ENCODE measurements at regions not wholly inside any gene's neighbourhood (a gene's known extent, or its start where the extent isn't known, plus 50 kb on each side); places are given as distances from the start of the nearest gene placed in this dataset.
A peak's percentile ranks its signal among the peaks of the same experiment; 100 is the strongest.

GRCh38 chr20:48170625-48171024 is 385.3 kb upstream of the SULF2 start:
- in situ Hi-C loops (cut with HindIII; ENCODE audit: extremely low pct_ligation_motif_present, low pct_unique_long_range_greater_than_20kb): no loop called here
- Histone ChIP-seq H3K9ac (ENCODE audit: insufficient read depth, low read depth, low read length) (no peak overlapping the region), H3K4me2 (ENCODE audit: low read depth, low read length) (no peak overlapping the region), H3K79me2 (ENCODE audit: insufficient read depth, low read length) (no peaks in the 10 kb centered on the region), H3K9me3 (ENCODE audit: low read length) (no peaks in the 10 kb centered on the region), H3K36me3 (replicated peaks in 1 of 2; ENCODE audit: control insufficient read depth in 1 of 2, insufficient read depth in 2 of 2, low read length in 2 of 2) (no peaks in the 10 kb centered on the region), H2AFZ (ENCODE audit: low read length) (no peak overlapping the region), H3K27me3 (ENCODE audit: control insufficient read depth in 1 of 2, insufficient read depth in 2 of 2, low read length in 2 of 2) (peaks cover 2 to 20% of the 10 kb centered on the region in 2 experiments; a peak in 4 of 5 replicates), H4K20me1 (ENCODE audit: insufficient read depth, low read length) (no peaks in the 10 kb centered on the region), H3K4me1 (ENCODE audit: insufficient read depth, low read length) (peaks cover 11% of the 10 kb centered on the region; the same call in 1 of the 2 replicates), H3K27ac (ENCODE audit: extremely low read length, insufficient read depth, low read length) (no peak overlapping the region), H3K4me3 (replicated peaks in 1 of 3; ENCODE audit: insufficient read depth in 1 of 3, low read depth in 2 of 3, low read length in 3 of 3) (no peak overlapping the region)
- BruUV-seq (replicated peaks): no TSS peak
- no peak for FAIRE-seq
- no peak for DNase-seq (ENCODE audit: low spot score)
- TF ChIP-seq ZNF768 (CRISPR knock-in tag; IDR thresholded peaks at IDR 0.05) (peak; percentile 57; the same call in 1 of the 2 replicates), SALL1 (CRISPR knock-in tag; IDR thresholded peaks at IDR 0.05) (no peak), FOXK2 (IDR thresholded peaks at IDR 0.05) (no peak), MXD3 (CRISPR knock-in tag; IDR thresholded peaks at IDR 0.05) (no peak), SP4 (CRISPR knock-in tag; IDR thresholded peaks at IDR 0.05) (no peak), TOE1 (CRISPR knock-in tag; IDR thresholded peaks at IDR 0.05) (no peak), DPF2 (CRISPR knock-in tag; IDR thresholded peaks at IDR 0.05; ENCODE audit: borderline replicate concordance, low read depth) (no peak)
- TF ChIP-seq, protein P1, sequence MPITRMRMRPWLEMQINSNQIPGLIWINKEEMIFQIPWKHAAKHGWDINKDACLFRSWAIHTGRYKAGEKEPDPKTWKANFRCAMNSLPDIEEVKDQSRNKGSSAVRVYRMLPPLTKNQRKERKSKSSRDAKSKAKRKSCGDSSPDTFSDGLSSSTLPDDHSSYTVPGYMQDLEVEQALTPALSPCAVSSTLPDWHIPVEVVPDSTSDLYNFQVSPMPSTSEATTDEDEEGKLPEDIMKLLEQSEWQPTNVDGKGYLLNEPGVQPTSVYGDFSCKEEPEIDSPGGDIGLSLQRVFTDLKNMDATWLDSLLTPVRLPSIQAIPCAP (CRISPR knock-in tag; IDR thresholded peaks at IDR 0.05; ENCODE audit: low read depth): no peak
- ATAC-seq: no peak
- POLR2A ChIA-PET: no interaction called here
- CTCF ChIA-PET (ENCODE audit: low intra/inter-chr PET ratio, low total read pairs): no interaction called here
- WGBS (ENCODE audit: low lambda C conversion rate): 16% methylated on average over 2 of the region's 2 CpGs
- intact Hi-C loops (cut with micrococcal nuclease; ENCODE audit: unreplicated experiment): no loop called here

GRCh38 chr20:48169650-48170225 is 384.5 kb upstream of the SULF2 start:
- Histone ChIP-seq H3K79me2 (ENCODE audit: insufficient read depth, low read length) (no peaks in the 10 kb centered on the region), H3K9me3 (ENCODE audit: low read length) (no peaks in the 10 kb centered on the region), H4K20me1 (ENCODE audit: insufficient read depth, low read length) (no peaks in the 10 kb centered on the region), H3K4me3 (replicated peaks in 1 of 3; ENCODE audit: insufficient read depth in 1 of 3, low read depth in 2 of 3, low read length in 3 of 3) (no peak overlapping the region), H3K9ac (ENCODE audit: insufficient read depth, low read depth, low read length) (no peak overlapping the region), H3K27me3 (ENCODE audit: control insufficient read depth in 1 of 2, insufficient read depth in 2 of 2, low read length in 2 of 2) (peaks cover 2 to 11% of the 10 kb centered on the region in 2 experiments; a peak in 3 of 5 replicates), H3K36me3 (replicated peaks in 1 of 2; ENCODE audit: control insufficient read depth in 1 of 2, insufficient read depth in 2 of 2, low read length in 2 of 2) (no peaks in the 10 kb centered on the region), H3K27ac (ENCODE audit: extremely low read length, insufficient read depth, low read length) (no peak overlapping the region), H3K4me1 (ENCODE audit: insufficient read depth, low read length) (peaks cover 11% of the 10 kb centered on the region; the same call in 1 of the 2 replicates), H3K4me2 (ENCODE audit: low read depth, low read length) (no peak overlapping the region), H2AFZ (ENCODE audit: low read length) (no peak overlapping the region)
- ATAC-seq: no peak
- in situ Hi-C loops (cut with HindIII; ENCODE audit: extremely low pct_ligation_motif_present, low pct_unique_long_range_greater_than_20kb): no loop called here
- no TSS peak for BruUV-seq (replicated peaks)
- POLR2A ChIA-PET: no interaction called here
- CTCF ChIA-PET (ENCODE audit: low intra/inter-chr PET ratio, low total read pairs): no interaction called here
- 53% methylated on average over 15 of the region's 15 CpGs for WGBS (ENCODE audit: low lambda C conversion rate)
- no peak for DNase-seq (ENCODE audit: low spot score)
- FAIRE-seq: peak; percentile 34
- intact Hi-C loops (cut with micrococcal nuclease; ENCODE audit: unreplicated experiment): no loop called here
- TF ChIP-seq MAFK (conservative IDR thresholded peaks at IDR 0.05 in 1 of 2, IDR thresholded peaks at IDR 0.05 in 1 of 2; ENCODE audit: low read length in 2 of 2): no peak
- TF ChIP-seq PAX8 (CRISPR knock-in tag; IDR thresholded peaks at IDR 0.05; ENCODE audit: borderline replicate concordance): no peak
- TF ChIP-seq, protein P2, sequence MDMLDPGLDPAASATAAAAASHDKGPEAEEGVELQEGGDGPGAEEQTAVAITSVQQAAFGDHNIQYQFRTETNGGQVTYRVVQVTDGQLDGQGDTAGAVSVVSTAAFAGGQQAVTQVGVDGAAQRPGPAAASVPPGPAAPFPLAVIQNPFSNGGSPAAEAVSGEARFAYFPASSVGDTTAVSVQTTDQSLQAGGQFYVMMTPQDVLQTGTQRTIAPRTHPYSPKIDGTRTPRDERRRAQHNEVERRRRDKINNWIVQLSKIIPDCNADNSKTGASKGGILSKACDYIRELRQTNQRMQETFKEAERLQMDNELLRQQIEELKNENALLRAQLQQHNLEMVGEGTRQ (IDR thresholded peaks at IDR 0.05; ENCODE audit: low read depth, low read length): 0 out of 2 replicates have a peak, but pooled peaks have one; percentile 38
- TF ChIP-seq, protein P2 (CRISPR knock-in tag; IDR thresholded peaks at IDR 0.05; ENCODE audit: borderline replicate concordance): no peak
- TF ChIP-seq HOMEZ (CRISPR knock-in tag; IDR thresholded peaks at IDR 0.05; ENCODE audit: low read depth): no peak
- TF ChIP-seq RAD51 (IDR thresholded peaks at IDR 0.05; ENCODE audit: borderline replicate concordance): peak; percentile 55; the same call in 1 of the 2 replicates
- TF ChIP-seq RARG (CRISPR knock-in tag; IDR thresholded peaks at IDR 0.05; ENCODE audit: low read depth): no peak
